GM23248 (cell line): ENCODE measurements at regions not wholly inside any gene's neighbourhood (a gene's known extent, or its start where the extent isn't known, plus 50 kb on each side); places are given as distances from the start of the nearest gene placed in this dataset.

Source experiments
- EZH2 ChIP-seq: fragments of 200-600 bp; sonication (generic); IDR thresholded peaks from 2 replicates; pipeline ENCODE4 v1.6.1; 2018; ENCODE audit warnings: antibody characterized with exemption, mild to moderate bottlenecking; ENCODE audit not compliant: insufficient read depth, poor library complexity, severe bottlenecking
- EZH2phosphoT487 ChIP-seq: fragments of 200-600 bp; sonication (generic); IDR thresholded peaks from 2 replicates; pipeline ENCODE4 v1.6.1; 2018; ENCODE audit warnings: antibody characterized with exemption, moderate library complexity, mild to moderate bottlenecking, low read depth; ENCODE audit not compliant: insufficient read depth

DNA sequence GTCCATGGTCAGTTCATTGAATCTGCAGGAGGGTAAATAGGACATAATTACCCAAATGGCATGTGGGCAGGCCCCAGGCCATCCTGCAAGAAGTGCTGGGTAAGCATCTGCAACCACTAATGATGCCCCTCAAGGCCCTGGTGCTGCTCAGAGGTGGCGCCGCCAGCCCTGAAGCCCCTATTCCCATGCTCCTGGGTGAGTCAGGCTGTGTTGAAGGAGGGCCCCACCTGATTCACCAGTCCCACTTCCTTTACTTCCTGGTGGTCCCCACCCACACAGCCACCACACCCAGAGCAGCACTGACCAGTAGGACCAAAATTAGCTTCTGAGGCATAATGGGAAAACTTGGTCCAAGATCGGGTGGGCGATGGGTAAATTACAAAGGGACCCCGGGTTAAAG lies 120.4 kb upstream of the SPRY4 start:
- TF ChIP-seq EZH2phosphoT487 (no peak), EZH2 (no peak)
